ENCODE measurements at regions not wholly inside any gene's neighbourhood (a gene's known extent, or its start where the extent isn't known, plus 50 kb on each side); places are given as distances from the start of the nearest gene placed in this dataset.

DNA sequence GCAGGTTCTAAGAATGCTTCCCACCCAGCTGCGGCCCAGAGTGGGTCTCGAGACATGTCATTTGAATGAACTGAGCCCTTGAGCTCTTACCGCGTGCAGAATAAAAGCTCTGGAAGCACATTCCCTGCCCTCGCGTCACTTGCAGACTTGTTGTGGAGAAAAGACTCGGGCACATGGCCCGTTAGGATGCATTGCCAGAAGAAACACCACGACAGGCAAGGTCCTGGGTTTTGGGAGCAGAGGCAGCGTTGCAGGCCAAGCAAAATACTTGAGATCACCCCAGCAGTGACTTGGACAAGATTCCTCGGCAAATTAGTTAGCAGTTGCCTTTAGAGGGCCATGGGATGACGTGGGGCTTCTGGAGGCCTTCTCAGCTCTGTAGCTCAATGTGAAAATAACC lies 170.8 kb upstream of the MSX2 start:
- Histone ChIP-seq H3K36me3 (no peaks in the 10 kb centered on the region), H3K27me3 (no peaks in the 10 kb centered on the region), H3K4me3 (no peak overlapping the region), H3K4me1 (no peaks in the 10 kb centered on the region), H3K27ac (no peak overlapping the region), H3K9me3 (no peaks in the 10 kb centered on the region)
- DNase-seq (ENCODE audit: low spot score in 2 of 2), result peak in 1 of 2 donors; percentile 45
- TF ChIP-seq POLR2A (IDR thresholded peaks at IDR 0.05), result no peak
- TF ChIP-seq EP300 (IDR thresholded peaks at IDR 0.05), result peak in 1 of 2 donors; percentile 50
- TF ChIP-seq, protein P1, sequence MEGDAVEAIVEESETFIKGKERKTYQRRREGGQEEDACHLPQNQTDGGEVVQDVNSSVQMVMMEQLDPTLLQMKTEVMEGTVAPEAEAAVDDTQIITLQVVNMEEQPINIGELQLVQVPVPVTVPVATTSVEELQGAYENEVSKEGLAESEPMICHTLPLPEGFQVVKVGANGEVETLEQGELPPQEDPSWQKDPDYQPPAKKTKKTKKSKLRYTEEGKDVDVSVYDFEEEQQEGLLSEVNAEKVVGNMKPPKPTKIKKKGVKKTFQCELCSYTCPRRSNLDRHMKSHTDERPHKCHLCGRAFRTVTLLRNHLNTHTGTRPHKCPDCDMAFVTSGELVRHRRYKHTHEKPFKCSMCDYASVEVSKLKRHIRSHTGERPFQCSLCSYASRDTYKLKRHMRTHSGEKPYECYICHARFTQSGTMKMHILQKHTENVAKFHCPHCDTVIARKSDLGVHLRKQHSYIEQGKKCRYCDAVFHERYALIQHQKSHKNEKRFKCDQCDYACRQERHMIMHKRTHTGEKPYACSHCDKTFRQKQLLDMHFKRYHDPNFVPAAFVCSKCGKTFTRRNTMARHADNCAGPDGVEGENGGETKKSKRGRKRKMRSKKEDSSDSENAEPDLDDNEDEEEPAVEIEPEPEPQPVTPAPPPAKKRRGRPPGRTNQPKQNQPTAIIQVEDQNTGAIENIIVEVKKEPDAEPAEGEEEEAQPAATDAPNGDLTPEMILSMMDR (IDR thresholded peaks at IDR 0.05), result no peak
- WGBS, 2 donors, result 75 to 76% methylated on average over 11 to 12 of the region's 12 CpGs

DNA sequence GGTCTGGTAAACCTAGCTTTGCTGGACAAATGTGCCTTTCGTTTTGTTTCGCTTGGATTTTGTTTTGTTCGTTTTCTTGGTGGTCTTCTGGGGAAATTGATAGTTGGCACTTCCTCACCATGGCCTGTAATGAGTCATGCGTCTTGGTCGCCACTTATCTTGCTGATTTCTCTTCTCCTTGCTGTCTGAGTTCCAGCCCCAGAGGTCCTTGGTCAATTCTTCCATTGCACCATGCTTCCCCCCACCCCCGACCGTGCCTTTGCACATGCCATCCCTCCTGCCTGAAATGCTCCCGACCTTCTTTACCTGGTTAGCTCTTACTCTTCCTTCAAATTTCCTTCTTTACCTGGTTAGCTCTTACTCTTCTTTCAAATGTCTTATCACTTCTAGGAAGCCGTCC lies 168.7 kb upstream of the MSX2 start:
- Histone ChIP-seq H3K9me3 (no peaks in the 10 kb centered on the region), H3K27ac (no peak overlapping the region), H3K36me3 (no peaks in the 10 kb centered on the region), H3K27me3 (no peaks in the 10 kb centered on the region), H3K4me3 (no peak overlapping the region), H3K4me1 (no peaks in the 10 kb centered on the region)
- WGBS, 2 donors, result 70 to 86% methylated on average over 9 of the region's 9 CpGs
- DNase-seq (ENCODE audit: low spot score in 2 of 2), result no peak
- TF ChIP-seq, protein P1 (IDR thresholded peaks at IDR 0.05), result no peak
- TF ChIP-seq EP300 (IDR thresholded peaks at IDR 0.05), result no peak
- no peak for TF ChIP-seq POLR2A (IDR thresholded peaks at IDR 0.05)

- no peaks in the 10 kb centered on the region for H3K4me1 ChIP-seq
- H3K27me3 ChIP-seq, result no peaks in the 10 kb centered on the region
- no peaks in the 10 kb centered on the region for H3K9me3 ChIP-seq
- no peak overlapping the region for H3K4me3 ChIP-seq
- TF ChIP-seq EP300 (IDR thresholded peaks at IDR 0.05) (no peak), POLR2A (IDR thresholded peaks at IDR 0.05) (no peak)
- TF ChIP-seq, protein P1 (IDR thresholded peaks at IDR 0.05), result no peak
- no peak for DNase-seq (ENCODE audit: low spot score in 2 of 2)
- no peaks in the 10 kb centered on the region for H3K36me3 ChIP-seq
- no peak overlapping the region for H3K27ac ChIP-seq
- 64 to 68% methylated on average over 3 of the region's 3 CpGs for WGBS, 2 donors
Observed at GRCh38 chr5:174556756-174557155, 167.6 kb upstream of the MSX2 start.

DNA sequence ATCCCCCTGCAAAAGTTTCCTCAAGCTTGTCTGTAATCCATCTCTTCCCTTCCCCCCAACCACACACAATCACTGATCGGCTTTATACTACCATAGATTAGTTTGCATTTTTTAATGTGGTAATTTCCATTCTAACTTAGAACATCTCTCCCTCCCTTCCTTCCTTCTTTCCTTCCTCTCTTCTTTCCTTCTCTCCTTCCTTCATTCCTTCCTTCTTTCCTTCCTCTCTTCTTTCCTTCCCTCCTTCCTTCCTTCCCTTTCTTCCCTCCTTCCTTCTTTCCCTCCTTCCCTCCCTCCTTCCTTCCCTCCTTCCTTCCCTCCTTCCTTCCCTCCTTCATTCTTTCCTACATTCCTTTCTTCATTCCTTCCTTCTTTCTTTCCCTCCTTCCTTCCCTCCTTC lies 166.2 kb upstream of the MSX2 start:
- H3K36me3 ChIP-seq, result no peaks in the 10 kb centered on the region
- H3K9me3 ChIP-seq, result no peaks in the 10 kb centered on the region
- WGBS, 2 donors, result 84 to 89% methylated on average over 1 of the region's 1 CpG
- H3K4me3 ChIP-seq, result no peak overlapping the region
- no peak for TF ChIP-seq POLR2A (IDR thresholded peaks at IDR 0.05)
- no peak for TF ChIP-seq EP300 (IDR thresholded peaks at IDR 0.05)
- TF ChIP-seq, protein P1 (IDR thresholded peaks at IDR 0.05), result no peak
- no peaks in the 10 kb centered on the region for H3K4me1 ChIP-seq
- no peaks in the 10 kb centered on the region for H3K27me3 ChIP-seq
- no peak for DNase-seq (ENCODE audit: low spot score in 2 of 2)
- H3K27ac ChIP-seq, result no peak overlapping the region

DNA sequence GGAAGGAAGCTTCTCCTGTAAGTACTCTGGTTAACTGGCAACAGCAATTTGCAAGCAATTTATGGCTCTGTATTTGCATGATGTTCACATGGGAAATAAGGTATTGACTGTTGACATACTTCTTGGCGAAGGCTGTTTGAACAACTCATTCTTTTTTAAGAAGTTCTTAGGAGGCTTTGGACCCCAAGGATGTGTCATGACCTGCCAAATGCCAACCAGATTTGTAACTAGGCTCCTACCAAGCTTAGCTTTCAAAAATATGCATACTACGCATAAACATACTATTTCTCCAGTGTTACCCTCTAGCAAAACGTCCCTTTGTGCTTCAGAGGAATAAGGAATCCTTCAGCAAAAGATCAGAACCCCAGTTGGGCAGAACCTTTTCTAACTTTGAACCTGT lies 165.2 kb upstream of the MSX2 start:
- no peaks in the 10 kb centered on the region for H3K27me3 ChIP-seq

More for the DNA sequence above, 165.2 kb upstream of the MSX2 start:
- Histone ChIP-seq H3K4me1 (no peaks in the 10 kb centered on the region), H3K27ac (no peak overlapping the region), H3K36me3 (no peaks in the 10 kb centered on the region), H3K9me3 (no peaks in the 10 kb centered on the region), H3K4me3 (no peak overlapping the region)
- 34 to 46% methylated on average over 3 of the region's 3 CpGs for WGBS, 2 donors
- TF ChIP-seq POLR2A (IDR thresholded peaks at IDR 0.05) (no peak), EP300 (IDR thresholded peaks at IDR 0.05) (no peak)
- TF ChIP-seq, protein P1 (IDR thresholded peaks at IDR 0.05), result no peak
- DNase-seq (ENCODE audit: low spot score in 2 of 2), result no peak

Measured in tibial nerve (tissue), 4 donors.